Stomach (tissue), 4 donors: ENCODE measurements at regions not wholly inside any gene's neighbourhood (a gene's known extent, or its start where the extent isn't known, plus 50 kb on each side); places are given as distances from the start of the nearest gene placed in this dataset.

Experiments
- POLR2A ChIP-seq, 4 donors: fragments of 450-650 bp; IDR thresholded peaks; one replicate each; pipeline ENCODE4 v1.6.1; 2016; ENCODE audit warnings: antibody characterized with exemption in 4 of 4, control low read depth in 2 of 4, mild to moderate bottlenecking in 1 of 4, moderate library complexity in 1 of 4
- POLR2AphosphoS5 ChIP-seq, 3 donors: sonication (generic); formaldehyde crosslinking; IDR thresholded peaks; one replicate each; pipeline ENCODE4 v1.6.1; 2016; ENCODE audit warnings: antibody characterized with exemption in 3 of 3

- TF ChIP-seq POLR2AphosphoS5 (IDR thresholded peaks at IDR 0.05) (no peak), POLR2A (IDR thresholded peaks at IDR 0.05) (no peak)
Measured at GRCh38 chr12:115801871-115802270, 475.6 kb downstream of the MED13L start.
